ENCODE measurements at regions not wholly inside any gene's neighbourhood (a gene's known extent, or its start where the extent isn't known, plus 50 kb on each side); places are given as distances from the start of the nearest gene placed in this dataset.

DNA sequence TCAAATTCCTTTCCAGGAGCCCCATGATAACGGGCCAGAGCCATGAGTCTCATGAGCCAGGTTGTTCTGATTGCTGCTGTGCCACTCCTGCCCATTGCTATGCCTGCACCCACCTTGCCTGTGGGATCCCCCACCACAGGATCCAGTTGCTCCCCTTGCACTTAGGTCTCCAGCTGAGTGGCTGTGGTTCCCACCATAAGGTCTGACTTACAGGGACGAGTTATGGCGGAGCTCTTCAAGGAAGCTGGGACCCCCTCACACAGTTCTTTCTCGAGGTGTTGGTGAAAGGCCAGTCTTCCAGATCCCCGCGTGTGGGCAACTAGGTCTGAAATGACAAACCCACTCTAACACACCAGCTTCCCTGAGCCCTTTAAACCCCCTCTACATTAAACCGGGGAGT lies 111.9 kb upstream of the C14orf180 start:
- H3K27ac ChIP-seq = no peak overlapping the region
- no peak overlapping the region for H3K4me3 ChIP-seq
- no peak for FAIRE-seq
- no peak overlapping the region for H3K4me2 ChIP-seq
- DNase-seq (ENCODE audit: low read depth in 1 of 2, low spot score in 1 of 2) = no peak
- no peaks in the 10 kb centered on the region for H3K9me3 ChIP-seq
- H3K4me1 ChIP-seq = no peaks in the 10 kb centered on the region
- no peak for ATAC-seq
- 30% methylated on average over 7 of the region's 7 CpGs for WGBS (ENCODE audit: missing lambda C conversion rate)
- ChIA-PET CTCF (interaction anchor here (2.7 kb wide), 1 partner anchor 10 kb away, joined by 7 read pairs; no protein-coding TSS in a partner anchor), POLR2A (no interaction called here)
- TF ChIP-seq CTCF (IDR thresholded peaks at IDR 0.05) = no peak
- no peak for TF ChIP-seq KDM5A (IDR thresholded peaks at IDR 0.05)
- no peak for TF ChIP-seq SMC3 (IDR thresholded peaks at IDR 0.05)
- no peak for TF ChIP-seq POLR2AphosphoS2 (conservative IDR thresholded peaks at IDR 0.05; ENCODE audit: low read length)
- TF ChIP-seq EHF (CRISPR knock-in tag; IDR thresholded peaks at IDR 0.05) = no peak
- TF ChIP-seq, protein P1, sequence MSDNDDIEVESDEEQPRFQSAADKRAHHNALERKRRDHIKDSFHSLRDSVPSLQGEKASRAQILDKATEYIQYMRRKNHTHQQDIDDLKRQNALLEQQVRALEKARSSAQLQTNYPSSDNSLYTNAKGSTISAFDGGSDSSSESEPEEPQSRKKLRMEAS (IDR thresholded peaks at IDR 0.05) = no peak
- no peak for TF ChIP-seq MAFK (IDR thresholded peaks at IDR 0.05; ENCODE audit: partially characterized antibody)
- TF ChIP-seq MYC (IDR thresholded peaks at IDR 0.05; ENCODE audit: borderline replicate concordance, low read length) = no peak
- no peak for TF ChIP-seq ZFP36 (IDR thresholded peaks at IDR 0.05; ENCODE audit: borderline replicate concordance, partially characterized antibody)

- no peak for DNase-seq (ENCODE audit: low read depth in 1 of 2, low spot score in 1 of 2)
- H3K9me3 ChIP-seq = no peaks in the 10 kb centered on the region
- 16% methylated on average over 6 of the region's 6 CpGs for WGBS (ENCODE audit: missing lambda C conversion rate)
- H3K4me2 ChIP-seq = no peak overlapping the region
- CTCF ChIA-PET = interaction anchor here (2.7 kb wide), 1 partner anchor 8 kb away, joined by 7 read pairs; no protein-coding TSS in a partner anchor
- H3K4me1 ChIP-seq = no peaks in the 10 kb centered on the region
- POLR2A ChIA-PET = no interaction called here
- TF ChIP-seq CBX2 (IDR thresholded peaks at IDR 0.05; ENCODE audit: borderline replicate concordance, low read depth) (no peak), PBX3 (IDR thresholded peaks at IDR 0.05) (no peak), POLR2A (IDR thresholded peaks at IDR 0.05; ENCODE audit: low read length) (no peak), NFE2L2 (conservative IDR thresholded peaks at IDR 0.05; ENCODE audit: low read length) (no peak), FOSL2 (IDR thresholded peaks at IDR 0.05) (no peak), FOSL2 (CRISPR knock-in tag; IDR thresholded peaks at IDR 0.05) (no peak), KDM5A (IDR thresholded peaks at IDR 0.05) (no peak), TP53 (CRISPR knock-in tag; IDR thresholded peaks at IDR 0.05) (no peak), RAD21 (conservative IDR thresholded peaks at IDR 0.05 in 1 of 2, IDR thresholded peaks at IDR 0.05 in 1 of 2) (no peak), MYC (IDR thresholded peaks at IDR 0.05; ENCODE audit: borderline replicate concordance, low read length) (no peak), RNF2 (IDR thresholded peaks at IDR 0.05; ENCODE audit: borderline replicate concordance, low read depth) (no peak), ZC3H11A (IDR thresholded peaks at IDR 0.05) (no peak), GATA3 (IDR thresholded peaks at IDR 0.05; ENCODE audit: borderline replicate concordance) (no peak), HMGXB4 (CRISPR knock-in tag; IDR thresholded peaks at IDR 0.05; ENCODE audit: borderline replicate concordance) (no peak), EP300 (IDR thresholded peaks at IDR 0.05) (no peak)
- TF ChIP-seq, protein P2, sequence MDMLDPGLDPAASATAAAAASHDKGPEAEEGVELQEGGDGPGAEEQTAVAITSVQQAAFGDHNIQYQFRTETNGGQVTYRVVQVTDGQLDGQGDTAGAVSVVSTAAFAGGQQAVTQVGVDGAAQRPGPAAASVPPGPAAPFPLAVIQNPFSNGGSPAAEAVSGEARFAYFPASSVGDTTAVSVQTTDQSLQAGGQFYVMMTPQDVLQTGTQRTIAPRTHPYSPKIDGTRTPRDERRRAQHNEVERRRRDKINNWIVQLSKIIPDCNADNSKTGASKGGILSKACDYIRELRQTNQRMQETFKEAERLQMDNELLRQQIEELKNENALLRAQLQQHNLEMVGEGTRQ (IDR thresholded peaks at IDR 0.05) = no peak
- no peak overlapping the region for H3K27ac ChIP-seq
- no peak overlapping the region for H3K4me3 ChIP-seq
- no peak for ATAC-seq
- FAIRE-seq = peak; percentile 56
Measured at GRCh38 chr14:104469591-104469990, 110.0 kb upstream of the C14orf180 start.

All from A549 (cell line).